ENCODE measurements at regions not wholly inside any gene's neighbourhood (a gene's known extent, or its start where the extent isn't known, plus 50 kb on each side); places are given as distances from the start of the nearest gene placed in this dataset.

GRCh38 chr11:129280027-129280811 lies 88.1 kb upstream of the ARHGAP32 start:
- TF ChIP-seq POLR2AphosphoS5 (IDR thresholded peaks at IDR 0.05; ENCODE audit: low read depth): no peak
- no peak for TF ChIP-seq JUNB (IDR thresholded peaks at IDR 0.05; ENCODE audit: unreplicated experiment)
- no peak for TF ChIP-seq ZNF462 (CRISPR knock-in tag; IDR thresholded peaks at IDR 0.05)
- no peak for TF ChIP-seq EZH2phosphoT487 (IDR thresholded peaks at IDR 0.05; ENCODE audit: unreplicated experiment)
- TF ChIP-seq CREB1 (CRISPR knock-in tag; IDR thresholded peaks at IDR 0.05; ENCODE audit: low read depth): no peak
- TF ChIP-seq, protein P1, sequence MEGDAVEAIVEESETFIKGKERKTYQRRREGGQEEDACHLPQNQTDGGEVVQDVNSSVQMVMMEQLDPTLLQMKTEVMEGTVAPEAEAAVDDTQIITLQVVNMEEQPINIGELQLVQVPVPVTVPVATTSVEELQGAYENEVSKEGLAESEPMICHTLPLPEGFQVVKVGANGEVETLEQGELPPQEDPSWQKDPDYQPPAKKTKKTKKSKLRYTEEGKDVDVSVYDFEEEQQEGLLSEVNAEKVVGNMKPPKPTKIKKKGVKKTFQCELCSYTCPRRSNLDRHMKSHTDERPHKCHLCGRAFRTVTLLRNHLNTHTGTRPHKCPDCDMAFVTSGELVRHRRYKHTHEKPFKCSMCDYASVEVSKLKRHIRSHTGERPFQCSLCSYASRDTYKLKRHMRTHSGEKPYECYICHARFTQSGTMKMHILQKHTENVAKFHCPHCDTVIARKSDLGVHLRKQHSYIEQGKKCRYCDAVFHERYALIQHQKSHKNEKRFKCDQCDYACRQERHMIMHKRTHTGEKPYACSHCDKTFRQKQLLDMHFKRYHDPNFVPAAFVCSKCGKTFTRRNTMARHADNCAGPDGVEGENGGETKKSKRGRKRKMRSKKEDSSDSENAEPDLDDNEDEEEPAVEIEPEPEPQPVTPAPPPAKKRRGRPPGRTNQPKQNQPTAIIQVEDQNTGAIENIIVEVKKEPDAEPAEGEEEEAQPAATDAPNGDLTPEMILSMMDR (conservative IDR thresholded peaks at IDR 0.05; ENCODE audit: low read depth in 2 of 2): no peak
- TF ChIP-seq NANOG (IDR thresholded peaks at IDR 0.05; ENCODE audit: borderline replicate concordance): no peak
- TF ChIP-seq ZNF114 (CRISPR knock-in tag; IDR thresholded peaks at IDR 0.05): no peak
- TF ChIP-seq, protein P2, sequence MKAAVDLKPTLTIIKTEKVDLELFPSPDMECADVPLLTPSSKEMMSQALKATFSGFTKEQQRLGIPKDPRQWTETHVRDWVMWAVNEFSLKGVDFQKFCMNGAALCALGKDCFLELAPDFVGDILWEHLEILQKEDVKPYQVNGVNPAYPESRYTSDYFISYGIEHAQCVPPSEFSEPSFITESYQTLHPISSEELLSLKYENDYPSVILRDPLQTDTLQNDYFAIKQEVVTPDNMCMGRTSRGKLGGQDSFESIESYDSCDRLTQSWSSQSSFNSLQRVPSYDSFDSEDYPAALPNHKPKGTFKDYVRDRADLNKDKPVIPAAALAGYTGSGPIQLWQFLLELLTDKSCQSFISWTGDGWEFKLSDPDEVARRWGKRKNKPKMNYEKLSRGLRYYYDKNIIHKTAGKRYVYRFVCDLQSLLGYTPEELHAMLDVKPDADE (IDR thresholded peaks at IDR 0.05): no peak
- no peak for TF ChIP-seq ZNF331 (CRISPR knock-in tag; IDR thresholded peaks at IDR 0.05; ENCODE audit: low read depth)
- TF ChIP-seq, protein P3, sequence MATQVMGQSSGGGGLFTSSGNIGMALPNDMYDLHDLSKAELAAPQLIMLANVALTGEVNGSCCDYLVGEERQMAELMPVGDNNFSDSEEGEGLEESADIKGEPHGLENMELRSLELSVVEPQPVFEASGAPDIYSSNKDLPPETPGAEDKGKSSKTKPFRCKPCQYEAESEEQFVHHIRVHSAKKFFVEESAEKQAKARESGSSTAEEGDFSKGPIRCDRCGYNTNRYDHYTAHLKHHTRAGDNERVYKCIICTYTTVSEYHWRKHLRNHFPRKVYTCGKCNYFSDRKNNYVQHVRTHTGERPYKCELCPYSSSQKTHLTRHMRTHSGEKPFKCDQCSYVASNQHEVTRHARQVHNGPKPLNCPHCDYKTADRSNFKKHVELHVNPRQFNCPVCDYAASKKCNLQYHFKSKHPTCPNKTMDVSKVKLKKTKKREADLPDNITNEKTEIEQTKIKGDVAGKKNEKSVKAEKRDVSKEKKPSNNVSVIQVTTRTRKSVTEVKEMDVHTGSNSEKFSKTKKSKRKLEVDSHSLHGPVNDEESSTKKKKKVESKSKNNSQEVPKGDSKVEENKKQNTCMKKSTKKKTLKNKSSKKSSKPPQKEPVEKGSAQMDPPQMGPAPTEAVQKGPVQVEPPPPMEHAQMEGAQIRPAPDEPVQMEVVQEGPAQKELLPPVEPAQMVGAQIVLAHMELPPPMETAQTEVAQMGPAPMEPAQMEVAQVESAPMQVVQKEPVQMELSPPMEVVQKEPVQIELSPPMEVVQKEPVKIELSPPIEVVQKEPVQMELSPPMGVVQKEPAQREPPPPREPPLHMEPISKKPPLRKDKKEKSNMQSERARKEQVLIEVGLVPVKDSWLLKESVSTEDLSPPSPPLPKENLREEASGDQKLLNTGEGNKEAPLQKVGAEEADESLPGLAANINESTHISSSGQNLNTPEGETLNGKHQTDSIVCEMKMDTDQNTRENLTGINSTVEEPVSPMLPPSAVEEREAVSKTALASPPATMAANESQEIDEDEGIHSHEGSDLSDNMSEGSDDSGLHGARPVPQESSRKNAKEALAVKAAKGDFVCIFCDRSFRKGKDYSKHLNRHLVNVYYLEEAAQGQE (IDR thresholded peaks at IDR 0.05; ENCODE audit: unreplicated experiment): no peak
- no peak for TF ChIP-seq EZH2 (IDR thresholded peaks at IDR 0.05; ENCODE audit: low read depth, unreplicated experiment)
- no peak for TF ChIP-seq STAT1 (IDR thresholded peaks at IDR 0.05; ENCODE audit: unreplicated experiment)
- no peaks in the 10 kb centered on the region for H3F3A ChIP-seq (replicated peaks; ENCODE audit: low read depth)
- Mint-ChIP-seq H3K27ac (peak overlapping the region; percentile 2; the same call in 1 of the 2 replicates), H3K9me3 (no peaks in the 10 kb centered on the region), H3K36me3 (ENCODE audit: low read depth) (no peaks in the 10 kb centered on the region), H3K4me1 (peaks cover 73% of the 10 kb centered on the region), H3K27me3 (ENCODE audit: insufficient read depth, low read depth, poor library complexity) (peaks cover 10% of the 10 kb centered on the region), H3K4me3 (peak overlapping the region; percentile 76)
- DNase-seq (ENCODE audit: low spot score) (no peak), ATAC-seq (peak; percentile 15)
- H3K27me3 ChIP-seq (ENCODE audit: insufficient read depth): peaks cover 23% of the 10 kb centered on the region
- peak overlapping the region; percentile 92 for H2AFZ ChIP-seq
- peaks cover 70% of the 10 kb centered on the region for H3K4me1 ChIP-seq (ENCODE audit: insufficient read depth)
- H3K4me3 ChIP-seq: peak overlapping the region; percentile 78
- peak overlapping the region; percentile 98 for H3K4me2 ChIP-seq
- peaks cover 33% of the 10 kb centered on the region for H3K79me2 ChIP-seq (replicated peaks; ENCODE audit: insufficient read depth)
- no peaks in the 10 kb centered on the region for H3K9me2 ChIP-seq (ENCODE audit: insufficient read depth)
- H3K36me3 ChIP-seq (ENCODE audit: insufficient read depth): no peaks in the 10 kb centered on the region
- H4K20me1 ChIP-seq (replicated peaks; ENCODE audit: insufficient read depth): peaks cover 9% of the 10 kb centered on the region
- H3K27ac ChIP-seq (ENCODE audit: low read depth): no peak overlapping the region

Measured in GM23338 (cell line).